IMR-90 (cell line): ENCODE measurements at regions not wholly inside any gene's neighbourhood (a gene's known extent, or its start where the extent isn't known, plus 50 kb on each side); places are given as distances from the start of the nearest gene placed in this dataset.

ENCODE experiments used
- CTCF ChIP-seq: conservative IDR thresholded peaks from 2 replicates; pipeline ENCODE4 v1.5.1; 2012; ENCODE audit warnings: mild to moderate bottlenecking, low read depth, low read length, improper control_type of control experiment
- RAD21 ChIP-seq: IDR thresholded peaks from 2 replicates; pipeline ENCODE4 v1.6.1; 2012; ENCODE audit warnings: low read length, improper control_type of control experiment
- SMC3 ChIP-seq: fragments of 150-350 bp; IDR thresholded peaks from 2 replicates; pipeline ENCODE4 v1.6.1; 2016; ENCODE audit warnings: low read depth, mild to moderate bottlenecking, antibody characterized with exemption, low read length, moderate library complexity

DNA sequence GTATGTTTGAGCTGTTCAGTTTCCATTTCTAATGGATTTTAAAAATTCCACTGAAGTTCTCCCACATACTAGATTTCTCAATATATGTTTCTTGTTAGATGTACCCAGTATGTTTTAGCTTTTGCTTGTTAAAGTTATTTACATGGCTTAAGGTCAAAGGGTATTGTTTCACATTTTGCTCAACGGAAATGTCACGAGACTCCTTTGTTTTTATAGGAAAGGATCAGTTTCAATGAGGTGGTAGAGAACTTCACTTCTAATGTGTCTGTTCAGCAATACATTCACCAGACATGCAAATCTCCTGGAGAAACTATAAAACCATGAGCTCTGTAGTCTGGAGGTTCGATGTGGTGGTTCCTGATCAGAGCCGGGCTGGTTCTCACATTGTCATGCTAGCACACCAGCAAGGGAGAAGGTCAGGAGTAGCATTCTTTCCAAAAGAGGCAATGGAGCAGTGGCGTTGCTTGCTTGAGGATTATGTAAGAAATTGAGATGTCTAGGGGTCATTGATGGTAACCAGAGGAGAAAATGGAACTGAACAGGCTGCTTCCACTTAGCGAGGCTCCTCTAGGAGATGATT lies 114.0 kb downstream of the RAB18 start:
- no peak for TF ChIP-seq CTCF
- TF ChIP-seq SMC3, result no peak
- no peak for TF ChIP-seq RAD21
